Endothelial cell of umbilical vein (primary cell): ENCODE measurements at regions not wholly inside any gene's neighbourhood (a gene's known extent, or its start where the extent isn't known, plus 50 kb on each side); places are given as distances from the start of the nearest gene placed in this dataset.

Experiments used
- BruUV-seq: library from RNA; stranded (reverse); fragments of 400-500 nt; replicated peaks from 2 replicates; lab custom pipeline; 2021; lab: Mats Ljungman, UMichigan
- CTCF ChIA-PET: fragments of 300-600, 350-600 bp; sonication (Branson Sonifier 250); formaldehyde crosslinking; loops from one replicate; lab custom pipeline; 2021; ENCODE audit warnings: antibody characterized with exemption, inconsistent platforms; lab: Charles Lee
- POLR2A ChIA-PET: fragments of 300-600, 350-600 bp; sonication (Branson Sonifier 250); formaldehyde crosslinking; loops from one replicate; lab custom pipeline; 2021; ENCODE audit warnings: antibody characterized with exemption, inconsistent platforms; lab: Charles Lee
- DNase-seq: peaks from one replicate; pipeline ENCODE4 v3.0.0-alpha.2; 2011; ENCODE audit warnings: low read depth, low spot score
- FAIRE-seq: peaks from 2 replicates; lab custom pipeline; 2011; peaks lifted over from hg19 to GRCh38; lab: Jason Lieb, UNC
- H2AFZ ChIP-seq: 2 replicates; pipeline ENCODE4 v1.6.0; 2012; ENCODE audit warnings: low read depth, low read length, control low read depth, inconsistent platforms
- H3K27ac ChIP-seq: 2 replicates; pipeline ENCODE4 v1.5.1; 2011; ENCODE audit warnings: low read depth, mild to moderate bottlenecking, control low read depth, low read length, moderate library complexity; ENCODE audit not compliant: insufficient read depth
- H3K27me3 ChIP-seq, 2 experiments: 2 replicates each; pipeline versions ENCODE4 v1.6.0 to v1.6.1; 2011; ENCODE audit warnings: low read length in 2 of 2, mixed read lengths in 1 of 2; ENCODE audit not compliant: control insufficient read depth in 2 of 2, insufficient read depth in 2 of 2
- H3K36me3 ChIP-seq, 2 experiments: 2 replicates in 1 of 2; 3 replicates in 1 of 2; pipeline ENCODE4 v1.5.1; 2011; ENCODE audit warnings: low read length in 2 of 2, mild to moderate bottlenecking in 1 of 2, moderate library complexity in 1 of 2; ENCODE audit not compliant: control insufficient read depth in 2 of 2, insufficient read depth in 2 of 2; ENCODE audit errors: extremely low read depth in 1 of 2
- H3K4me1 ChIP-seq: 3 replicates; pipeline ENCODE4 v1.5.1; 2011; ENCODE audit warnings: mild to moderate bottlenecking, low read length; ENCODE audit not compliant: control insufficient read depth, insufficient read depth; ENCODE audit errors: extremely low read depth
- H3K4me2 ChIP-seq: 2 replicates; pipeline ENCODE4 v1.6.1; 2011; ENCODE audit warnings: low read length, control low read depth, mixed read lengths; ENCODE audit not compliant: insufficient read depth
- H3K4me3 ChIP-seq, 3 experiments: fragments of 200-600 bp in 1 of 3; sonication (generic), shearing (Covaris generic) in 1 of 3; replicated peaks in 1 of 3; 2 replicates each; pipeline ENCODE4 v1.5.1; 2011 to 2016; ENCODE audit warnings: control low read depth in 3 of 3, low read length in 3 of 3, mild to moderate bottlenecking in 2 of 3, inconsistent platforms in 1 of 3, low read depth in 1 of 3, moderate library complexity in 1 of 3; ENCODE audit not compliant: insufficient read depth in 1 of 3
- H3K79me2 ChIP-seq: 2 replicates; pipeline ENCODE4 v1.6.0; 2012; ENCODE audit warnings: low read length, inconsistent platforms; ENCODE audit not compliant: control insufficient read depth, insufficient read depth
- H3K9ac ChIP-seq: replicated peaks from 2 replicates; pipeline ENCODE3; 2011; ENCODE audit warnings: low read length, control low read depth; ENCODE audit not compliant: insufficient read depth; ENCODE audit errors: extremely low read depth
- H3K9me1 ChIP-seq: replicated peaks from 3 replicates; pipeline ENCODE4 v1.6.0; 2011; ENCODE audit warnings: mild to moderate bottlenecking, low read length; ENCODE audit not compliant: control insufficient read depth, insufficient read depth; ENCODE audit errors: extremely low read depth
- H3K9me3 ChIP-seq: replicated peaks from 2 replicates; pipeline ENCODE4 v1.5.1; 2012; ENCODE audit warnings: low read length, inconsistent platforms; ENCODE audit not compliant: control insufficient read depth, insufficient read depth
- H4K20me1 ChIP-seq: replicated peaks from 2 replicates; pipeline ENCODE3; 2011; ENCODE audit warnings: mild to moderate bottlenecking, low read length; ENCODE audit not compliant: control insufficient read depth, insufficient read depth; ENCODE audit errors: extremely low read depth
- EZH2 ChIP-seq: IDR thresholded peaks from 2 replicates; pipeline ENCODE4 v1.6.1; 2012; ENCODE audit warnings: borderline replicate concordance, low read depth, mild to moderate bottlenecking, moderate library complexity, low read length, inconsistent platforms; ENCODE audit not compliant: severe bottlenecking
- FOS ChIP-seq: IDR thresholded peaks from 2 replicates; pipeline ENCODE4 v1.6.1; 2011; ENCODE audit warnings: mild to moderate bottlenecking, low read length, moderate library complexity, borderline replicate concordance; ENCODE audit not compliant: insufficient read depth
- GATA2 ChIP-seq: IDR thresholded peaks from 2 replicates; pipeline ENCODE4 v1.7.0; 2011; ENCODE audit warnings: low read depth, mild to moderate bottlenecking, moderate library complexity, mixed read lengths, low read length; ENCODE audit not compliant: insufficient read length, insufficient read depth
- JUN ChIP-seq: IDR thresholded peaks from 2 replicates; pipeline ENCODE4 v1.6.1; 2011; ENCODE audit warnings: borderline replicate concordance, low read depth; ENCODE audit not compliant: insufficient read length, insufficient read depth
- MYC ChIP-seq: IDR thresholded peaks from one replicate; pipeline ENCODE4 v1.6.1; 2011; ENCODE audit warnings: mild to moderate bottlenecking, low read depth, low read length
- POLR2A ChIP-seq: IDR thresholded peaks from 2 replicates; pipeline ENCODE4 v1.6.1; 2012; ENCODE audit warnings: low read depth, mild to moderate bottlenecking, control low read depth, low read length
- POLR2AphosphoS5 ChIP-seq: IDR thresholded peaks from 2 replicates; pipeline ENCODE4 v1.6.1; 2012; ENCODE audit warnings: low read depth, mild to moderate bottlenecking, control low read depth, low read length, moderate library complexity; ENCODE audit not compliant: insufficient read depth
- dilution Hi-C: fragments of 300-500 bp; cut with MboI; formaldehyde crosslinking; loops from one replicate; pipeline ENCODE4 v1.15.0; 2019; ENCODE audit warnings: low sequenced_read_pairs; ENCODE audit not compliant: extremely low pct_ligation_motif_present
- intact Hi-C: fragments of 100-400 bp; cut with micrococcal nuclease; formaldehyde crosslinking; loops from one replicate; pipeline ENCODE4 v1.10.0; 2022
- TF ChIP-seq, protein P1 (sequence below): IDR thresholded peaks from 2 replicates; pipeline ENCODE4 v1.6.1; 2011; ENCODE audit not compliant: insufficient read depth, insufficient read length
- TF ChIP-seq, protein P2 (sequence below), 2 donors: IDR thresholded peaks; 1 replicate in 1 of 2; 2 replicates in 1 of 2; pipeline ENCODE4 v1.5.1; 2011; ENCODE audit warnings: low read length in 2 of 2, mild to moderate bottlenecking in 2 of 2, moderate library complexity in 2 of 2, control low read depth in 1 of 2, inconsistent platforms in 1 of 2, low read depth in 1 of 2; ENCODE audit not compliant: insufficient read depth in 1 of 2; ENCODE audit errors: extremely low read depth in 1 of 2

DNA sequence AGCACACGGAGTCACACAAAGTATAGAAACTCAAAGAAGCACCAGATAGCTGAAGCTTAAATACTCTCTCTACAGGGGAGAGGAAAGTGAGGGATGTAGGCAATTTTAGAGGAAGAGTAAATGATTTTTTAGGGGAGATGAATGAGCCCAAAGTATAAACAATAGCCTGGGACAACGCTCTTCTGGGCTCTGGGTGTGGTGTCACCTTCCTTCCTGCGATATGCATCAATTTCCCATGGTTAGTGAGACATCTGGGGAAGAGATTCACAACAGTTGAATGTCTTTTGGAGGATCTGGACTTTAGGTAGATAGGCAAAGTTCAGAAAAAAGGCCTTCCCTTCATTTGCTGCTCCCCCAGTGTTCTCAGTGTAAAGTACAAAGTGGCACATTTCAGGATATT, 125.2 kb downstream of the EFHB start:
- ChIA-PET POLR2A (no interaction called here), CTCF (no interaction called here)
- no peak overlapping the region for H3K27ac ChIP-seq
- H2AFZ ChIP-seq = no peak overlapping the region
- FAIRE-seq = no peak
- no peak overlapping the region for H3K9ac ChIP-seq
- intact Hi-C loops = no loop called here
- H3K9me3 ChIP-seq = no peaks in the 10 kb centered on the region
- H4K20me1 ChIP-seq = no peaks in the 10 kb centered on the region
- H3K27me3 ChIP-seq = no peaks in the 10 kb centered on the region
- dilution Hi-C loops = no loop called here
- H3K79me2 ChIP-seq = no peaks in the 10 kb centered on the region
- H3K4me2 ChIP-seq = no peak overlapping the region
- H3K4me1 ChIP-seq = no peaks in the 10 kb centered on the region
- H3K9me1 ChIP-seq = no peaks in the 10 kb centered on the region
- DNase-seq = no peak
- no peak overlapping the region for H3K4me3 ChIP-seq
- no TSS peak for BruUV-seq
- TF ChIP-seq GATA2 (no peak), JUN (no peak), EZH2 (no peak)
- no peaks in the 10 kb centered on the region for H3K36me3 ChIP-seq

DNA sequence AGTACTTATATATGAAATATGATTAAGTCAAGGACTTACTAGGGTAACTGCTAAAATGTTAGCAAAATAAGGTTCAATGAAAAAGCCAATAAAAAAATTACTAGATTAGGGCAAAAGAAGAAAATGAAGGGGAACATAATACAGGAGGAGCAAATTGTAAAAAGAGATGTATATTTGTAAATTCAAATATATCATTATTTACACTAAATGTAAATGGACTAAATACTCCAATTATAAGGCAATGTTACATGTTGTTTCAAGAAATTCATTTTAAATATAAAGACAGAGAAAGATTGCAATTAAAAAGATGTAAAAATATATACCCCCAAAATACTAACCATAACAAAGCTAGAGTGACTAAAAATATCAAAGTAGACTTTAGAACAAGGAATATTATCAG, 134.1 kb downstream of the EFHB start:
- CTCF ChIA-PET = no interaction called here
- H3K79me2 ChIP-seq = no peaks in the 10 kb centered on the region
- H3K4me1 ChIP-seq = no peaks in the 10 kb centered on the region
- no peak for FAIRE-seq
- no peaks in the 10 kb centered on the region for H3K27me3 ChIP-seq
- TF ChIP-seq MYC (no peak), POLR2A (no peak), FOS (no peak), GATA2 (no peak), POLR2AphosphoS5 (no peak), JUN (no peak), EZH2 (no peak)
- TF ChIP-seq, protein P1, sequence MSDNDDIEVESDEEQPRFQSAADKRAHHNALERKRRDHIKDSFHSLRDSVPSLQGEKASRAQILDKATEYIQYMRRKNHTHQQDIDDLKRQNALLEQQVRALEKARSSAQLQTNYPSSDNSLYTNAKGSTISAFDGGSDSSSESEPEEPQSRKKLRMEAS = no peak
- TF ChIP-seq, protein P2, sequence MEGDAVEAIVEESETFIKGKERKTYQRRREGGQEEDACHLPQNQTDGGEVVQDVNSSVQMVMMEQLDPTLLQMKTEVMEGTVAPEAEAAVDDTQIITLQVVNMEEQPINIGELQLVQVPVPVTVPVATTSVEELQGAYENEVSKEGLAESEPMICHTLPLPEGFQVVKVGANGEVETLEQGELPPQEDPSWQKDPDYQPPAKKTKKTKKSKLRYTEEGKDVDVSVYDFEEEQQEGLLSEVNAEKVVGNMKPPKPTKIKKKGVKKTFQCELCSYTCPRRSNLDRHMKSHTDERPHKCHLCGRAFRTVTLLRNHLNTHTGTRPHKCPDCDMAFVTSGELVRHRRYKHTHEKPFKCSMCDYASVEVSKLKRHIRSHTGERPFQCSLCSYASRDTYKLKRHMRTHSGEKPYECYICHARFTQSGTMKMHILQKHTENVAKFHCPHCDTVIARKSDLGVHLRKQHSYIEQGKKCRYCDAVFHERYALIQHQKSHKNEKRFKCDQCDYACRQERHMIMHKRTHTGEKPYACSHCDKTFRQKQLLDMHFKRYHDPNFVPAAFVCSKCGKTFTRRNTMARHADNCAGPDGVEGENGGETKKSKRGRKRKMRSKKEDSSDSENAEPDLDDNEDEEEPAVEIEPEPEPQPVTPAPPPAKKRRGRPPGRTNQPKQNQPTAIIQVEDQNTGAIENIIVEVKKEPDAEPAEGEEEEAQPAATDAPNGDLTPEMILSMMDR (IDR thresholded peaks at IDR 0.05; ENCODE audit: extremely low read depth in 1 of 2, insufficient read depth in 1 of 2, low read depth in 1 of 2, low read length in 2 of 2) = no peak
- DNase-seq = no peak
- H3K9me1 ChIP-seq = no peaks in the 10 kb centered on the region
- H3K4me2 ChIP-seq = no peak overlapping the region
- no peaks in the 10 kb centered on the region for H3K36me3 ChIP-seq
- no peak overlapping the region for H3K4me3 ChIP-seq
- no peaks in the 10 kb centered on the region for H4K20me1 ChIP-seq
- no peak overlapping the region for H3K27ac ChIP-seq
- dilution Hi-C loops (no loop called here), intact Hi-C loops (no loop called here)
- peaks cover 2% of the 10 kb centered on the region for H3K9me3 ChIP-seq
- POLR2A ChIA-PET = no interaction called here
- BruUV-seq = no TSS peak
- H3K9ac ChIP-seq = no peak overlapping the region
- H2AFZ ChIP-seq = no peak overlapping the region
